Endothelial cell of umbilical vein (primary cell): ENCODE measurements at regions not wholly inside any gene's neighbourhood (a gene's known extent, or its start where the extent isn't known, plus 50 kb on each side); places are given as distances from the start of the nearest gene placed in this dataset.

Source experiments
- BruUV-seq: library from RNA; stranded (reverse); fragments of 400-500 nt; replicated peaks from 2 replicates; lab custom pipeline; 2021; lab: Mats Ljungman, UMichigan
- CTCF ChIA-PET: fragments of 300-600, 350-600 bp; sonication (Branson Sonifier 250); formaldehyde crosslinking; loops from one replicate; lab custom pipeline; 2021; ENCODE audit warnings: antibody characterized with exemption, inconsistent platforms; lab: Charles Lee
- POLR2A ChIA-PET: fragments of 300-600, 350-600 bp; sonication (Branson Sonifier 250); formaldehyde crosslinking; loops from one replicate; lab custom pipeline; 2021; ENCODE audit warnings: antibody characterized with exemption, inconsistent platforms; lab: Charles Lee
- DNase-seq: peaks from one replicate; pipeline ENCODE4 v3.0.0-alpha.2; 2011; ENCODE audit warnings: low read depth, low spot score
- FAIRE-seq: peaks from 2 replicates; lab custom pipeline; 2011; peaks lifted over from hg19 to GRCh38; lab: Jason Lieb, UNC
- H2AFZ ChIP-seq: 2 replicates; pipeline ENCODE4 v1.6.0; 2012; ENCODE audit warnings: low read depth, low read length, control low read depth, inconsistent platforms
- H3K27ac ChIP-seq: 2 replicates; pipeline ENCODE4 v1.5.1; 2011; ENCODE audit warnings: low read depth, mild to moderate bottlenecking, control low read depth, low read length, moderate library complexity; ENCODE audit not compliant: insufficient read depth
- H3K27me3 ChIP-seq, 2 experiments: 2 replicates each; pipeline versions ENCODE4 v1.6.0 to v1.6.1; 2011; ENCODE audit warnings: low read length in 2 of 2, mixed read lengths in 1 of 2; ENCODE audit not compliant: control insufficient read depth in 2 of 2, insufficient read depth in 2 of 2
- H3K36me3 ChIP-seq, 2 experiments: 2 replicates in 1 of 2; 3 replicates in 1 of 2; pipeline ENCODE4 v1.5.1; 2011; ENCODE audit warnings: low read length in 2 of 2, mild to moderate bottlenecking in 1 of 2, moderate library complexity in 1 of 2; ENCODE audit not compliant: control insufficient read depth in 2 of 2, insufficient read depth in 2 of 2; ENCODE audit errors: extremely low read depth in 1 of 2
- H3K4me1 ChIP-seq: 3 replicates; pipeline ENCODE4 v1.5.1; 2011; ENCODE audit warnings: mild to moderate bottlenecking, low read length; ENCODE audit not compliant: control insufficient read depth, insufficient read depth; ENCODE audit errors: extremely low read depth
- H3K4me2 ChIP-seq: 2 replicates; pipeline ENCODE4 v1.6.1; 2011; ENCODE audit warnings: low read length, control low read depth, mixed read lengths; ENCODE audit not compliant: insufficient read depth
- H3K4me3 ChIP-seq, 3 experiments: fragments of 200-600 bp in 1 of 3; sonication (generic), shearing (Covaris generic) in 1 of 3; replicated peaks in 1 of 3; 2 replicates each; pipeline ENCODE4 v1.5.1; 2011 to 2016; ENCODE audit warnings: control low read depth in 3 of 3, low read length in 3 of 3, mild to moderate bottlenecking in 2 of 3, inconsistent platforms in 1 of 3, low read depth in 1 of 3, moderate library complexity in 1 of 3; ENCODE audit not compliant: insufficient read depth in 1 of 3
- H3K79me2 ChIP-seq: 2 replicates; pipeline ENCODE4 v1.6.0; 2012; ENCODE audit warnings: low read length, inconsistent platforms; ENCODE audit not compliant: control insufficient read depth, insufficient read depth
- H3K9ac ChIP-seq: replicated peaks from 2 replicates; pipeline ENCODE3; 2011; ENCODE audit warnings: low read length, control low read depth; ENCODE audit not compliant: insufficient read depth; ENCODE audit errors: extremely low read depth
- H3K9me1 ChIP-seq: replicated peaks from 3 replicates; pipeline ENCODE4 v1.6.0; 2011; ENCODE audit warnings: mild to moderate bottlenecking, low read length; ENCODE audit not compliant: control insufficient read depth, insufficient read depth; ENCODE audit errors: extremely low read depth
- H3K9me3 ChIP-seq: replicated peaks from 2 replicates; pipeline ENCODE4 v1.5.1; 2012; ENCODE audit warnings: low read length, inconsistent platforms; ENCODE audit not compliant: control insufficient read depth, insufficient read depth
- H4K20me1 ChIP-seq: replicated peaks from 2 replicates; pipeline ENCODE3; 2011; ENCODE audit warnings: mild to moderate bottlenecking, low read length; ENCODE audit not compliant: control insufficient read depth, insufficient read depth; ENCODE audit errors: extremely low read depth
- EZH2 ChIP-seq: IDR thresholded peaks from 2 replicates; pipeline ENCODE4 v1.6.1; 2012; ENCODE audit warnings: borderline replicate concordance, low read depth, mild to moderate bottlenecking, moderate library complexity, low read length, inconsistent platforms; ENCODE audit not compliant: severe bottlenecking
- FOS ChIP-seq: IDR thresholded peaks from 2 replicates; pipeline ENCODE4 v1.6.1; 2011; ENCODE audit warnings: mild to moderate bottlenecking, low read length, moderate library complexity, borderline replicate concordance; ENCODE audit not compliant: insufficient read depth
- GATA2 ChIP-seq: IDR thresholded peaks from 2 replicates; pipeline ENCODE4 v1.7.0; 2011; ENCODE audit warnings: low read depth, mild to moderate bottlenecking, moderate library complexity, mixed read lengths, low read length; ENCODE audit not compliant: insufficient read length, insufficient read depth
- JUN ChIP-seq: IDR thresholded peaks from 2 replicates; pipeline ENCODE4 v1.6.1; 2011; ENCODE audit warnings: borderline replicate concordance, low read depth; ENCODE audit not compliant: insufficient read length, insufficient read depth
- MYC ChIP-seq: IDR thresholded peaks from one replicate; pipeline ENCODE4 v1.6.1; 2011; ENCODE audit warnings: mild to moderate bottlenecking, low read depth, low read length
- POLR2A ChIP-seq: IDR thresholded peaks from 2 replicates; pipeline ENCODE4 v1.6.1; 2012; ENCODE audit warnings: low read depth, mild to moderate bottlenecking, control low read depth, low read length
- POLR2AphosphoS5 ChIP-seq: IDR thresholded peaks from 2 replicates; pipeline ENCODE4 v1.6.1; 2012; ENCODE audit warnings: low read depth, mild to moderate bottlenecking, control low read depth, low read length, moderate library complexity; ENCODE audit not compliant: insufficient read depth
- dilution Hi-C: fragments of 300-500 bp; cut with MboI; formaldehyde crosslinking; loops from one replicate; pipeline ENCODE4 v1.15.0; 2019; ENCODE audit warnings: low sequenced_read_pairs; ENCODE audit not compliant: extremely low pct_ligation_motif_present
- intact Hi-C: fragments of 100-400 bp; cut with micrococcal nuclease; formaldehyde crosslinking; loops from one replicate; pipeline ENCODE4 v1.10.0; 2022
- TF ChIP-seq, protein P1 (sequence below): IDR thresholded peaks from 2 replicates; pipeline ENCODE4 v1.6.1; 2011; ENCODE audit not compliant: insufficient read depth, insufficient read length
- TF ChIP-seq, protein P2 (sequence below), 2 donors: IDR thresholded peaks; 1 replicate in 1 of 2; 2 replicates in 1 of 2; pipeline ENCODE4 v1.5.1; 2011; ENCODE audit warnings: low read length in 2 of 2, mild to moderate bottlenecking in 2 of 2, moderate library complexity in 2 of 2, control low read depth in 1 of 2, inconsistent platforms in 1 of 2, low read depth in 1 of 2; ENCODE audit not compliant: insufficient read depth in 1 of 2; ENCODE audit errors: extremely low read depth in 1 of 2

DNA sequence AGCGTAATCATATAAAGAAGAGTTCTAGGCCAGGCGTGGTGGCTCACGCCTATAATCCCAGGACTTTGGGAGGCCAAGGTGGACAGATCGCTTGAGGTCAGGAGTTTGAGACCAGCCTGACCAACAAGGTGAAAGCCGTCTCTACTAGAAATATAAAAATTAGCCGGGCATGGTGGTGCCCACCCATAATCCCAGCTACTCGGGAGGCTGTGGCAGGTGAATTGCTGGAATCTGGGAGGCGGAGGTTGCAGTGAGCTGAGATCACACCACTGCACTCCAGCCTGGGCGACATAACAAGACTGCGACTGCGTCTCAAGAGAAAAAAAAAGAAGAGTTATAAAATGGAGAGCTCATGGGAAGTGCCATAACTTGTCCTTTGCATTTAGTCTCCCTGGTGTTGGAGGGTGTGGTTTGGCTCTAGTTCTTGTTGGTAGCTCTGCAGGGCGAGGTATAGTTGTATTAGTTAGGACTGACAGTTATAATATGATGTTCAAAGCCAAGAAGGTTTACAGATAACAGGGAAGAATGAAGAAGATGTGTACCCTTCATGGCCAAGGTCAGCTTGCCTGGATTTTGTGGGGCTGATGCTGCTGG, 54.8 kb downstream of the UTRN start:
- dilution Hi-C loops: no loop called here
- no TSS peak for BruUV-seq
- Histone ChIP-seq H3K9me1 (no peaks in the 10 kb centered on the region), H3K9ac (no peak overlapping the region), H2AFZ (no peak overlapping the region), H3K4me3 (no peak overlapping the region), H3K27ac (no peak overlapping the region), H3K4me2 (no peak overlapping the region), H3K27me3 (no peaks in the 10 kb centered on the region), H4K20me1 (no peaks in the 10 kb centered on the region), H3K79me2 (peaks cover 59% of the 10 kb centered on the region), H3K36me3 (no peaks in the 10 kb centered on the region), H3K9me3 (no peaks in the 10 kb centered on the region), H3K4me1 (peaks cover 35% of the 10 kb centered on the region)
- ChIA-PET CTCF (interaction anchor here (1.0 kb wide), 1 partner anchor 142 kb away, joined by 4 read pairs; no protein-coding TSS in a partner anchor), POLR2A (no interaction called here)
- DNase-seq: no peak
- TF ChIP-seq MYC (no peak), GATA2 (no peak), EZH2 (no peak), FOS (no peak), POLR2A (no peak), POLR2AphosphoS5 (no peak), JUN (no peak)
- TF ChIP-seq, protein P1, sequence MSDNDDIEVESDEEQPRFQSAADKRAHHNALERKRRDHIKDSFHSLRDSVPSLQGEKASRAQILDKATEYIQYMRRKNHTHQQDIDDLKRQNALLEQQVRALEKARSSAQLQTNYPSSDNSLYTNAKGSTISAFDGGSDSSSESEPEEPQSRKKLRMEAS: no peak
- TF ChIP-seq, protein P2, sequence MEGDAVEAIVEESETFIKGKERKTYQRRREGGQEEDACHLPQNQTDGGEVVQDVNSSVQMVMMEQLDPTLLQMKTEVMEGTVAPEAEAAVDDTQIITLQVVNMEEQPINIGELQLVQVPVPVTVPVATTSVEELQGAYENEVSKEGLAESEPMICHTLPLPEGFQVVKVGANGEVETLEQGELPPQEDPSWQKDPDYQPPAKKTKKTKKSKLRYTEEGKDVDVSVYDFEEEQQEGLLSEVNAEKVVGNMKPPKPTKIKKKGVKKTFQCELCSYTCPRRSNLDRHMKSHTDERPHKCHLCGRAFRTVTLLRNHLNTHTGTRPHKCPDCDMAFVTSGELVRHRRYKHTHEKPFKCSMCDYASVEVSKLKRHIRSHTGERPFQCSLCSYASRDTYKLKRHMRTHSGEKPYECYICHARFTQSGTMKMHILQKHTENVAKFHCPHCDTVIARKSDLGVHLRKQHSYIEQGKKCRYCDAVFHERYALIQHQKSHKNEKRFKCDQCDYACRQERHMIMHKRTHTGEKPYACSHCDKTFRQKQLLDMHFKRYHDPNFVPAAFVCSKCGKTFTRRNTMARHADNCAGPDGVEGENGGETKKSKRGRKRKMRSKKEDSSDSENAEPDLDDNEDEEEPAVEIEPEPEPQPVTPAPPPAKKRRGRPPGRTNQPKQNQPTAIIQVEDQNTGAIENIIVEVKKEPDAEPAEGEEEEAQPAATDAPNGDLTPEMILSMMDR (IDR thresholded peaks at IDR 0.05; ENCODE audit: extremely low read depth in 1 of 2, insufficient read depth in 1 of 2, low read depth in 1 of 2, low read length in 2 of 2): no peak
- FAIRE-seq: no peak
- intact Hi-C loops: no loop called here
